ENCODE measurements at regions not wholly inside any gene's neighbourhood (a gene's known extent, or its start where the extent isn't known, plus 50 kb on each side); places are given as distances from the start of the nearest gene placed in this dataset.

DNA sequence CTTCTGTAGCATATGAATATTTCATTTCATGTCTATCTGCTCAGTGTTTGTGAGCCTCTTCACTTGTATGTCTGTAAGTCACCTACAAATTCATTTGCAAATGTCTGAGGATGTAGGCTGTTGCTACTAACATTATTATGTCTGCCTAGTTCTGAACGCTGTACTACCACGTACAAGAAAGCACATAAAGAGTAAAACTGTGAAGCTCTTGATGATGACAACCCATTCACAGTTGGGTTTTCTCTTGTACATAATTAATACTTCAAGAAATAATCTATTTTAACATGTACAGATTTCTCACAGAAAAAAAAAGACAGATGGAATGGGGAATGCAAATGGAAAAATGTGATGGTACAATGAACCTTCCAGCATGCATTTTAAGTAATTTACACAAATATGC, 64.3 kb upstream of the CPNE8 start:
- WGBS, 3 donors: 47 to 66% (median 47%) methylated on average over 2 of the region's 2 CpGs
- no peaks in the 10 kb centered on the region for H3K4me1 ChIP-seq
- no peak overlapping the region for H3K4me3 ChIP-seq
- TF ChIP-seq, protein P1, sequence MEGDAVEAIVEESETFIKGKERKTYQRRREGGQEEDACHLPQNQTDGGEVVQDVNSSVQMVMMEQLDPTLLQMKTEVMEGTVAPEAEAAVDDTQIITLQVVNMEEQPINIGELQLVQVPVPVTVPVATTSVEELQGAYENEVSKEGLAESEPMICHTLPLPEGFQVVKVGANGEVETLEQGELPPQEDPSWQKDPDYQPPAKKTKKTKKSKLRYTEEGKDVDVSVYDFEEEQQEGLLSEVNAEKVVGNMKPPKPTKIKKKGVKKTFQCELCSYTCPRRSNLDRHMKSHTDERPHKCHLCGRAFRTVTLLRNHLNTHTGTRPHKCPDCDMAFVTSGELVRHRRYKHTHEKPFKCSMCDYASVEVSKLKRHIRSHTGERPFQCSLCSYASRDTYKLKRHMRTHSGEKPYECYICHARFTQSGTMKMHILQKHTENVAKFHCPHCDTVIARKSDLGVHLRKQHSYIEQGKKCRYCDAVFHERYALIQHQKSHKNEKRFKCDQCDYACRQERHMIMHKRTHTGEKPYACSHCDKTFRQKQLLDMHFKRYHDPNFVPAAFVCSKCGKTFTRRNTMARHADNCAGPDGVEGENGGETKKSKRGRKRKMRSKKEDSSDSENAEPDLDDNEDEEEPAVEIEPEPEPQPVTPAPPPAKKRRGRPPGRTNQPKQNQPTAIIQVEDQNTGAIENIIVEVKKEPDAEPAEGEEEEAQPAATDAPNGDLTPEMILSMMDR (IDR thresholded peaks at IDR 0.05): no peak
- no peaks in the 10 kb centered on the region for H3K27me3 ChIP-seq (ENCODE audit: insufficient read depth in 3 of 3, low read length in 2 of 3)
- no peaks in the 10 kb centered on the region for H3K36me3 ChIP-seq (ENCODE audit: insufficient read depth in 1 of 2, low read depth in 1 of 2)
- no peak for DNase-seq
- no peak for ATAC-seq
- H3K9me3 ChIP-seq: no peaks in the 10 kb centered on the region
- intact Hi-C loops (cut with DNase I): no loop called here
- H3K27ac ChIP-seq: no peak overlapping the region

DNA sequence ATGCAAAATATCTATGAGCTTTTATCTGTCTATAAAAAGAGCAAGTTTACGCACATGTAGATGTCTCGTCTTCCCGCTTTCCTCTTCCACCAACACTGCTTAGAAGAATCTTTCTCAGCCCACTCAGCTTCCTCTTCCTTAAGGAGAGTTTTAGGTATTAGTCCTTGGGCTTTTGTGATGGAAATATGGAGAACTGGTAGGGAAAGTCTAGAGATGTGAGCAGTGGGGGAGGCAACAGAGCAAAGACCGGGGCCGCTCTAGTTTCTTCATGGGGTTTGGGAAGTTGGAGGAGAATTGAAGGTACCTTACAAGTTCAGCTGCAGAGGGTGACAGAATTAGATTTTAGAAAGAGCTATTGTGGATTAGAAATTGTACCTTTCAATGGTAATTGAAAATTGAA, 56.3 kb upstream of the CPNE8 start:
- DNase-seq: no peak

DNA sequence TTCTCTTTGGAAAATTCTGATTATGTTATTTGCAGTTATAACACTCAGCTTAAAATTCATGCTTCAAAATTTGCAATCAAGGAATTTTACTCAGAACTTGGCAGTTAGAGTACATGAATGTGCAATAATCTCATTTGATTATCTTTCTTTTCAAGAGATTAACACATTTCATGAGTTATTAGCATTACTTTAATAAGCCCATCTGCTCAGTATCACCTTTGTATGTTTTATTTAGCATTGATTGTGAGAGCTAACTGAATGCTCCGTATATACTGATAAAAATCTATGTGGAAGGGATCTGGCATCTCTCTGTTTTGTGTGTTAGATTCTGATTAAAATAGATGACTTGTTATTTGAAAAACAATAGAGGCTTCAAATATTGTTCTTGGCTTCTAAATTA, 55.6 kb upstream of the CPNE8 start:
- TF ChIP-seq, protein P1 (IDR thresholded peaks at IDR 0.05): no peak
- intact Hi-C loops (cut with DNase I): no loop called here
- no peaks in the 10 kb centered on the region for H3K9me3 ChIP-seq
- no peak overlapping the region for H3K4me3 ChIP-seq
- no peak for DNase-seq
- H3K4me1 ChIP-seq: no peaks in the 10 kb centered on the region
- ATAC-seq: no peak
- no peak overlapping the region for H3K27ac ChIP-seq
- 55 to 67% (median 65%) methylated on average over 1 of the region's 1 CpG for WGBS, 3 donors
- no peaks in the 10 kb centered on the region for H3K36me3 ChIP-seq (ENCODE audit: insufficient read depth in 1 of 2, low read depth in 1 of 2)
- peaks cover 0 to 3% (median 0%) of the 10 kb centered on the region in 3 donors for H3K27me3 ChIP-seq (ENCODE audit: insufficient read depth in 3 of 3, low read length in 2 of 3)

More for the DNA sequence above, 56.3 kb upstream of the CPNE8 start:
- TF ChIP-seq, protein P1 (IDR thresholded peaks at IDR 0.05): no peak
- WGBS, 3 donors: 87 to 93% (median 91%) methylated on average over 5 of the region's 5 CpGs
- ATAC-seq: no peak
- no peaks in the 10 kb centered on the region for H3K4me1 ChIP-seq
- intact Hi-C loops (cut with DNase I): no loop called here
- H3K27ac ChIP-seq: no peak overlapping the region
- no peaks in the 10 kb centered on the region for H3K9me3 ChIP-seq
- no peak overlapping the region for H3K4me3 ChIP-seq
- H3K36me3 ChIP-seq (ENCODE audit: insufficient read depth in 1 of 2, low read depth in 1 of 2): no peaks in the 10 kb centered on the region
- peaks cover 0 to 2% (median 0%) of the 10 kb centered on the region in 3 donors for H3K27me3 ChIP-seq (ENCODE audit: insufficient read depth in 3 of 3, low read length in 2 of 3)

DNA sequence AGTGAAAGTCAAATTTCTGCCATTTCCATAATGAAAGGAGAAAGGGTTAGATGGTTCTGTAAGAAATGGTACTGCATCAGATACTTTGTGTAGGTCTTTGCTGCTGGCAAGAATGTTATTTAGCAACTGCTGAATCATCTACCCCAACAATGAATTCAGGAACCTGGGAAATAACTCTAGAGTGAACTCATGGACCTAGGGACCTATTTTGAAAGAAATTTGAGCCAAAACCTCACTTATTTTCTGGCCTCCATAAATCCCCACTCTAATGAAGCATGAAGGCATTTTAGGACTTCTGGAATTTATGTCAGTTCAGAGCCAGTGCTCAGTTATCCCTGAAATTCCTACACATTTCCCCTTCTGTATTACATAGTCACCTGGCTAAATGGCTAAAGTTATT, 50.9 kb upstream of the CPNE8 start:
- TF ChIP-seq, protein P1 (IDR thresholded peaks at IDR 0.05): no peak

More for the DNA sequence above, 50.9 kb upstream of the CPNE8 start:
- intact Hi-C loops (cut with DNase I): no loop called here
- peaks cover 0 to 3% (median 0%) of the 10 kb centered on the region in 3 donors for H3K27me3 ChIP-seq (ENCODE audit: insufficient read depth in 3 of 3, low read length in 2 of 3)
- no peak overlapping the region for H3K4me3 ChIP-seq
- H3K9me3 ChIP-seq: no peaks in the 10 kb centered on the region
- no peak overlapping the region for H3K27ac ChIP-seq
- DNase-seq: no peak
- ATAC-seq: no peak
- H3K36me3 ChIP-seq (ENCODE audit: insufficient read depth in 1 of 2, low read depth in 1 of 2): no peaks in the 10 kb centered on the region
- no peaks in the 10 kb centered on the region for H3K4me1 ChIP-seq

Data from psoas muscle (tissue), 7 donors.